ENCODE measurements at regions not wholly inside any gene's neighbourhood (a gene's known extent, or its start where the extent isn't known, plus 50 kb on each side); places are given as distances from the start of the nearest gene placed in this dataset.

GRCh38 chr2:146321175-146321574 lies 1523.7 kb upstream of the ACVR2A start:
- Histone ChIP-seq H3K27me3 (no peaks in the 10 kb centered on the region), H3K36me3 (no peaks in the 10 kb centered on the region), H3K9me3 (no peaks in the 10 kb centered on the region), H3K4me1 (no peaks in the 10 kb centered on the region), H3K4me3 (no peak overlapping the region), H3K27ac (no peak overlapping the region)
- intact Hi-C loops (cut with DNase I; ENCODE audit: low total_unique reads): no loop called here
- DNase-seq: no peak
- TF ChIP-seq CTCF (IDR thresholded peaks at IDR 0.05) (no peak), POLR2A (IDR thresholded peaks at IDR 0.05) (no peak)

GRCh38 chr2:146317959-146318358 lies 1526.9 kb upstream of the ACVR2A start:
- no peaks in the 10 kb centered on the region for H3K4me1 ChIP-seq
- DNase-seq: no peak
- no peaks in the 10 kb centered on the region for H3K9me3 ChIP-seq
- no peak overlapping the region for H3K4me3 ChIP-seq
- intact Hi-C loops (cut with DNase I; ENCODE audit: low total_unique reads): no loop called here
- no peaks in the 10 kb centered on the region for H3K36me3 ChIP-seq
- no peak overlapping the region for H3K27ac ChIP-seq
- no peak for TF ChIP-seq POLR2A (IDR thresholded peaks at IDR 0.05)
- TF ChIP-seq CTCF (IDR thresholded peaks at IDR 0.05): no peak
- H3K27me3 ChIP-seq: no peaks in the 10 kb centered on the region

GRCh38 chr2:146312899-146313298 lies 1531.9 kb upstream of the ACVR2A start:
- DNase-seq: no peak
- no peaks in the 10 kb centered on the region for H3K36me3 ChIP-seq
- no peaks in the 10 kb centered on the region for H3K27me3 ChIP-seq
- no peak overlapping the region for H3K4me3 ChIP-seq
- H3K4me1 ChIP-seq: no peaks in the 10 kb centered on the region
- TF ChIP-seq POLR2A (IDR thresholded peaks at IDR 0.05) (no peak), CTCF (IDR thresholded peaks at IDR 0.05) (no peak)
- no peaks in the 10 kb centered on the region for H3K9me3 ChIP-seq
- no peak overlapping the region for H3K27ac ChIP-seq
- intact Hi-C loops (cut with DNase I; ENCODE audit: low total_unique reads): no loop called here

GRCh38 chr2:146305164-146305563 lies 1539.7 kb upstream of the ACVR2A start:
- no peaks in the 10 kb centered on the region for H3K36me3 ChIP-seq
- no peaks in the 10 kb centered on the region for H3K9me3 ChIP-seq
- TF ChIP-seq POLR2A (IDR thresholded peaks at IDR 0.05): no peak
- TF ChIP-seq CTCF (IDR thresholded peaks at IDR 0.05): no peak
- no peaks in the 10 kb centered on the region for H3K27me3 ChIP-seq
- H3K4me3 ChIP-seq: no peak overlapping the region
- DNase-seq: no peak
- intact Hi-C loops (cut with DNase I; ENCODE audit: low total_unique reads): no loop called here
- no peak overlapping the region for H3K27ac ChIP-seq
- H3K4me1 ChIP-seq: no peaks in the 10 kb centered on the region

GRCh38 chr2:146301287-146301686 lies 1543.5 kb upstream of the ACVR2A start:
- DNase-seq: no peak
- intact Hi-C loops (cut with DNase I; ENCODE audit: low total_unique reads): no loop called here
- Histone ChIP-seq H3K27ac (no peak overlapping the region), H3K36me3 (no peaks in the 10 kb centered on the region), H3K27me3 (no peaks in the 10 kb centered on the region), H3K9me3 (no peaks in the 10 kb centered on the region), H3K4me1 (no peaks in the 10 kb centered on the region), H3K4me3 (no peak overlapping the region)
- TF ChIP-seq CTCF (IDR thresholded peaks at IDR 0.05): no peak

Data from uterus (tissue), 3 donors.